Mesenchymal stem cell (in vitro differentiated cells and primary cell): ENCODE measurements at regions not wholly inside any gene's neighbourhood (a gene's known extent, or its start where the extent isn't known, plus 50 kb on each side); places are given as distances from the start of the nearest gene placed in this dataset.

Source experiments
- DNase-seq: peaks from one replicate; pipeline ENCODE4 v3.0.0-alpha.2; 2013
- H2AFZ ChIP-seq: one replicate; pipeline ENCODE4 v1.6.1; 2013; ENCODE audit warnings: low read depth, mild to moderate bottlenecking, control low read depth, inconsistent platforms, low read length, moderate library complexity
- H2AK5ac ChIP-seq: 2 replicates; pipeline ENCODE4 v1.6.1; 2013; ENCODE audit warnings: low read length, moderate library complexity, mild to moderate bottlenecking, inconsistent platforms; ENCODE audit not compliant: severe bottlenecking
- H2BK120ac ChIP-seq: one replicate; pipeline ENCODE4 v1.6.1; 2013; ENCODE audit warnings: low read depth, mild to moderate bottlenecking, inconsistent platforms, low read length, moderate library complexity
- H2BK12ac ChIP-seq, 2 experiments: one replicate each; pipeline ENCODE4 v1.6.1; 2013; ENCODE audit warnings: inconsistent platforms in 2 of 2, low read length in 2 of 2, mild to moderate bottlenecking in 2 of 2, moderate library complexity in 2 of 2, control low read depth in 1 of 2
- H2BK15ac ChIP-seq: one replicate; pipeline ENCODE4 v1.6.1; 2013; ENCODE audit warnings: mild to moderate bottlenecking, low read depth, inconsistent platforms; ENCODE audit not compliant: poor library complexity, severe bottlenecking
- H2BK5ac ChIP-seq: 2 replicates; pipeline ENCODE4 v1.6.1; 2013; ENCODE audit warnings: low read depth, mild to moderate bottlenecking, low read length, control low read depth, inconsistent platforms; ENCODE audit not compliant: poor library complexity, severe bottlenecking
- H3K14ac ChIP-seq, 2 experiments: one replicate each; pipeline ENCODE4 v1.6.1; 2013; ENCODE audit warnings: inconsistent platforms in 2 of 2, low read length in 2 of 2, control low read depth in 1 of 2, mild to moderate bottlenecking in 1 of 2, moderate library complexity in 1 of 2
- H3K18ac ChIP-seq, 2 experiments: one replicate each; pipeline ENCODE4 v1.6.1; 2013; ENCODE audit warnings: inconsistent platforms in 2 of 2, low read length in 2 of 2, control low read depth in 1 of 2, low read depth in 1 of 2, mild to moderate bottlenecking in 1 of 2
- H3K23ac ChIP-seq, 2 experiments: one replicate each; pipeline ENCODE4 v1.6.1; 2013; ENCODE audit warnings: inconsistent platforms in 2 of 2, low read length in 2 of 2, mild to moderate bottlenecking in 2 of 2, moderate library complexity in 2 of 2, control low read depth in 1 of 2
- H3K27ac ChIP-seq: 2 replicates; pipeline ENCODE4 v1.5.1; 2013; ENCODE audit warnings: mild to moderate bottlenecking, moderate library complexity, low read length, control low read depth, inconsistent platforms; ENCODE audit not compliant: poor library complexity, severe bottlenecking
- H3K27me3 ChIP-seq, 2 experiments: 2 replicates each; pipeline versions ENCODE4 v1.6.1 to v1.7.0; 2013; ENCODE audit warnings: low read length in 2 of 2, mild to moderate bottlenecking in 2 of 2, moderate library complexity in 2 of 2, control low read depth in 1 of 2, inconsistent platforms in 1 of 2; ENCODE audit not compliant: control insufficient read depth in 1 of 2, insufficient read depth in 1 of 2
- H3K36me3 ChIP-seq, 2 experiments: 2 replicates each; pipeline versions ENCODE4 v1.6.1 to v1.7.0; 2013; ENCODE audit warnings: low read length in 2 of 2, control low read depth in 1 of 2, inconsistent platforms in 1 of 2, low read depth in 1 of 2, mild to moderate bottlenecking in 1 of 2; ENCODE audit not compliant: insufficient read depth in 2 of 2, control insufficient read depth in 1 of 2
- H3K4ac ChIP-seq, 2 experiments: one replicate each; pipeline ENCODE4 v1.6.1; 2013; ENCODE audit warnings: inconsistent platforms in 2 of 2, low read length in 2 of 2, mild to moderate bottlenecking in 2 of 2, moderate library complexity in 2 of 2, control low read depth in 1 of 2, low read depth in 1 of 2
- H3K4me1 ChIP-seq: 2 replicates; pipeline ENCODE4 v1.6.1; 2013; ENCODE audit warnings: low read depth, low read length, control low read depth; ENCODE audit not compliant: control insufficient read depth, insufficient read depth
- H3K4me2 ChIP-seq: 2 replicates; pipeline ENCODE4 v1.6.1; 2013; ENCODE audit warnings: low read length, mild to moderate bottlenecking, inconsistent platforms; ENCODE audit not compliant: poor library complexity, severe bottlenecking
- H3K4me3 ChIP-seq, 2 experiments: 2 replicates each; pipeline versions ENCODE4 v1.5.1 to v1.7.0; 2013; ENCODE audit warnings: low read length in 2 of 2, mild to moderate bottlenecking in 2 of 2, control low read depth in 1 of 2, low read depth in 1 of 2; ENCODE audit not compliant: insufficient read depth in 1 of 2
- H3K79me1 ChIP-seq: replicated peaks from 2 replicates; pipeline ENCODE4 v1.6.1; 2013; ENCODE audit warnings: mild to moderate bottlenecking, control low read depth, low read length, inconsistent platforms; ENCODE audit not compliant: poor library complexity, severe bottlenecking
- H3K9ac ChIP-seq: 2 replicates; pipeline ENCODE4 v1.7.0; 2013; ENCODE audit warnings: mild to moderate bottlenecking, low read length, moderate library complexity
- H3K9me3 ChIP-seq: 2 replicates; pipeline ENCODE4 v1.7.0; 2013; ENCODE audit warnings: mild to moderate bottlenecking, low read length; ENCODE audit not compliant: control insufficient read depth
- H4K8ac ChIP-seq: one replicate; pipeline ENCODE4 v1.6.1; 2013; ENCODE audit warnings: inconsistent platforms, mild to moderate bottlenecking, low read length, moderate library complexity
- H4K91ac ChIP-seq: one replicate; pipeline ENCODE4 v1.6.1; 2013; ENCODE audit warnings: mild to moderate bottlenecking, low read length, inconsistent platforms
- WGBS: methylation state at CpG from one replicate; pipeline ENCODE4 v1.1.7; 2013; ENCODE audit warnings: mixed read lengths; 5-methylcytosine and 5-hydroxymethylcytosine counted together

DNA sequence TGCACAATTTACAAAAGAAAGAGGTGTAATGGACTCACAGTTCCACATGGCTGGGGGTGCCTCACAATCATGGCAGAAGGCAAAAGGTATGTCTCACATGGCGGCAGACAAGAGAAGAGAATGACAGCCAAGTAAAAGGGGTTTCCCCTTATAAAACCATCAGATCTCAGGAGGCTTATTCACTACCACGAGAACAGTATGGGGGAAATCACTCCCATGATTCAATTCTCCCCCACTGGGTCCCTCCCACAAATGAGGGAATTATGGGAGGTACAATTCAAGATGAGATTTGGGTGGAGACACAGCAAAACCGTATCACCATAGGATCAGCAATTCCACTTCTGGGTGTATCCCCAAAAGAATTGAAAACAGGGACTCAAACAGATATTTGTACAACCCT lies 97.5 kb upstream of the STX18 start:
- Histone ChIP-seq H3K79me1 (no peaks in the 10 kb centered on the region), H4K91ac (no peak overlapping the region), H2AFZ (no peak overlapping the region), H3K9ac (no peak overlapping the region), H3K4ac (no peak overlapping the region), H3K18ac (no peak overlapping the region), H2AK5ac (no peak overlapping the region), H2BK12ac (no peak overlapping the region), H3K4me2 (no peak overlapping the region), H3K27ac (no peak overlapping the region), H3K4me3 (no peak overlapping the region), H3K4me1 (peaks cover 9% of the 10 kb centered on the region), H2BK120ac (no peak overlapping the region), H3K36me3 (no peaks in the 10 kb centered on the region), H2BK15ac (no peak overlapping the region), H3K23ac (no peak overlapping the region), H3K27me3 (no peaks in the 10 kb centered on the region), H3K14ac (no peak overlapping the region), H4K8ac (no peak overlapping the region), H2BK5ac (no peak overlapping the region), H3K9me3 (no peaks in the 10 kb centered on the region)
- WGBS = 83% methylated on average over 2 of the region's 3 CpGs
- no peak for DNase-seq

DNA sequence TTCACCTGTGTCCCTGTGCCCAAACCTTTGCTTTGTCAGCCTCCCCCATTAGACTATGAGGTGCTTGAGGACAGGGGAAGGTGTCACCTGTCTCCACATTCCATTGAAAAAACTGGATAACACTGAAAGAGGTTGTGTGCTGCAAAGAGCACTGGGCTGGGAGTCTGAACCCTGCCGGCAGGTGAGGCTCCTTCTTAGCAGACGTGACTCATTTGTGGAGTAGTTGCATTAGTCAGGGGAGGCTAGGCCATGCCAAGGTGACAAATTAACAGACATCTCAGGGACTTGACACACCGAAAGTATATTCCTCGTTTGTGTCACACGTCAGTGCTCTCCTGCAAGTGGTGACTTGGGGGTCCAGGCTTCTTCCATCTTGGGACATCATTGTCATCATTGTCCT lies 95.9 kb upstream of the STX18 start:
- peaks cover 8% of the 10 kb centered on the region for H3K4me1 ChIP-seq
- H3K9me3 ChIP-seq = no peaks in the 10 kb centered on the region
- no peaks in the 10 kb centered on the region for H3K36me3 ChIP-seq
- H3K27me3 ChIP-seq = no peaks in the 10 kb centered on the region
- no peak overlapping the region for H3K4ac ChIP-seq
- WGBS = 83% methylated on average over 5 of the region's 5 CpGs
- H3K9ac ChIP-seq = no peak overlapping the region
- no peak overlapping the region for H2BK120ac ChIP-seq
- no peak overlapping the region for H2BK15ac ChIP-seq
- no peak overlapping the region for H4K91ac ChIP-seq
- no peak overlapping the region for H3K4me3 ChIP-seq
- H3K79me1 ChIP-seq = no peaks in the 10 kb centered on the region
- H3K23ac ChIP-seq = no peak overlapping the region
- no peak overlapping the region for H2BK5ac ChIP-seq
- no peak overlapping the region for H3K27ac ChIP-seq
- peak overlapping the region; percentile 40 for H4K8ac ChIP-seq
- H2BK12ac ChIP-seq = no peak overlapping the region
- H3K18ac ChIP-seq = no peak overlapping the region
- H3K14ac ChIP-seq = no peak overlapping the region
- no peak overlapping the region for H2AK5ac ChIP-seq
- DNase-seq = no peak
- no peak overlapping the region for H2AFZ ChIP-seq
- no peak overlapping the region for H3K4me2 ChIP-seq

DNA sequence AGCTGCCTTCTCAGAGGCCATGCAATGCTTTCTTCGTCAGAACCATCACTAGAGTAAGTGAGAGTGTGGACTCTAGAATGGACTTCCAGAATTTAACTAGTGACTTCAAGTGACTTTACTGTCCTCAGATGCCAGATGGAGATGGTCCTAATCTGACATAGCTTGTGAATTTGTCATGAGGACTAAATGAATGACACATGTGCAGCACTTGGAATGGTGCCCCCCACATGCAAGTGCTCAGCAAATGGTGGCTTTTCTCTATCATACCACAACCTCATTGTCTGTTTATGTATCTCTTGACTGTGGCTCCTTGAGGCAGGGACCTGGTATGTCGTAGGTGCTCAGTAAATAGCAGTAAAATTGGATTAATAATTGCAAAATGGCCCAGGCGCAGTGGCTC lies 91.6 kb upstream of the STX18 start:
- Histone ChIP-seq H4K91ac (no peak overlapping the region), H2AK5ac (no peak overlapping the region), H3K9ac (no peak overlapping the region), H2BK5ac (no peak overlapping the region), H3K36me3 (no peaks in the 10 kb centered on the region), H3K79me1 (no peaks in the 10 kb centered on the region), H3K4me2 (no peak overlapping the region), H3K4me3 (no peak overlapping the region), H2BK15ac (no peak overlapping the region), H3K27me3 (no peaks in the 10 kb centered on the region), H3K14ac (no peak overlapping the region), H4K8ac (no peak overlapping the region), H2BK12ac (no peak overlapping the region), H2BK120ac (no peak overlapping the region), H3K4me1 (peaks cover 4% of the 10 kb centered on the region), H3K4ac (no peak overlapping the region), H2AFZ (no peak overlapping the region), H3K23ac (no peak overlapping the region), H3K9me3 (no peaks in the 10 kb centered on the region), H3K27ac (no peak overlapping the region), H3K18ac (no peak overlapping the region)
- WGBS = 93% methylated on average over 3 of the region's 3 CpGs
- no peak for DNase-seq

DNA sequence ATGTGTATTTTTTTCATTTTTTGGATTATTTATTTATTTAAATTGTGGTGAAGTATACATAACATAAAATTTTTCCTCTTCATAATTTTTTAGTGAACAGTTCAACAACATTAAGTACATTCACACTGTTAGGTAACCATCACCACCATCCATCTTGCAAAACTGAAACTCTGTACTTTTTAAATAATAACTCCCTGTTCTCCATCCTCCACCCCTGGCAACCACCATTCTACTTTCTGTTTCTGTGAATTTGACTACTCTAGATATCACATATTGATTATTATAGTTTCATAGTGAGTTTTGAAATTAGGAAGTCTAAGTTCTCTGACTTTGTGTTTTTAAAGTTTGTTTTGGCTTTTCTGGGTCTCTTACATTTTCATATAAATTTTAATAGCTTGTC lies 89.3 kb upstream of the STX18 start:
- Histone ChIP-seq H2BK15ac (no peak overlapping the region), H2BK12ac (no peak overlapping the region), H3K4ac (no peak overlapping the region), H3K23ac (no peak overlapping the region), H4K91ac (no peak overlapping the region), H3K4me3 (no peak overlapping the region), H3K14ac (no peak overlapping the region), H3K27me3 (no peaks in the 10 kb centered on the region), H3K9ac (no peak overlapping the region), H3K36me3 (no peaks in the 10 kb centered on the region), H3K4me1 (no peaks in the 10 kb centered on the region), H3K27ac (no peak overlapping the region), H2BK120ac (no peak overlapping the region), H2AK5ac (no peak overlapping the region), H3K18ac (no peak overlapping the region), H3K9me3 (no peaks in the 10 kb centered on the region), H4K8ac (no peak overlapping the region), H2AFZ (no peak overlapping the region), H3K79me1 (no peaks in the 10 kb centered on the region), H3K4me2 (no peak overlapping the region), H2BK5ac (no peak overlapping the region)
- DNase-seq = no peak
